IPS-11a (cell line): ENCODE measurements at regions not wholly inside any gene's neighbourhood (a gene's known extent, or its start where the extent isn't known, plus 50 kb on each side); places are given as distances from the start of the nearest gene placed in this dataset.

ENCODE experiments used
- H3K4me3 ChIP-seq: one replicate; pipeline ENCODE4 v1.5.1; 2013; ENCODE audit warnings: low read depth, low read length, control low read depth

DNA sequence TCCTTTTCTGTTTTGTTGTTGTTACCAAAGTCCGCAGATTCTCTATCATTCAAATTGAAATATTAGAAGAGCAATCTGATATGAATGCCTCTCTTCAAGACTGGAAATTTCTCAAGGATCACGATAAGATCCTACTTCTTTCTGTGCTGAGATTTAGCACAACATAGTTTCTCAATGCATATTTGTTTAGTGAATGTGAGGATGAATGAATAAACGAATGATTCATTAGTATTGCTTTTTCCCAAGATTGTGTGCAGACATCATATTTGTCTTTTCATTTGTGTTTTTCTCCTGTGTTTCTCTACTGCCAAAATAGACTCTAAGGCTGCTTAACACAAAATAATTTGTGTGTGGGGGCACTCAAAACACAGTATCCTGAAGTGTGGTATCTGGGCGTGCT, 862.7 kb upstream of the MAP3K7 start:
- no peak overlapping the region for H3K4me3 ChIP-seq

DNA sequence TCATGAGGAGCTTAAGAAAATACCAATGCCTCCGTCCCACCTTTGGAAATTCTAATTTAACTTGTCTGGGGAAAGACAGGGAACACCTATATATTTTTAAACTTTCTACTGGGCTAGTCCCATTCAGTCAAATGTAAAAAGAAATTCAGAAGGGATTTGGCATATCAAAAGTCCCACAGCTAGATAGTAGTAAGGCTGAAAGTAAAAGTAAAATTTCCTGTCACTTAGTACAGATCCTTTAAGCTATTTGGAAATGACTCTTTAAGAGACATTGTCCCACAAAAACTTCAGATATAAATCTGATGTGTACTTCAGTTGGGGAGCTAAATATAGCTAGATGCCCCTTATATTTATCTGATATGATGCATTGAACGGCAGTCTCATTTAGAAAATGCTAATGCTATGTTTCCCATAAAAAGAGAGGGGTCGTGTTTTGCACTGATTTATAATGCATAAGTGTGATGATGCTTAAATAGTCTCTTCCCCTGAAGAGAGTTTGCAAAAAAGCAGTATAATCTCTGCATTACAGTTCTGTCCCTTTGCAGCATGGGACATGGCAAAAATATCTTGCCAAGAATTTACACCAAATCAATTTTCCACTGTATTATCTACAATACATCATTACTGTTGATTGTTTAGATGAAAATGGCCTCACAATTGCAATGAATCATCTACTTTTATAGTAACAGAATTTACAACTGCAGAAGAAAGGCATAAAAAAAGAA, 860.8 kb upstream of the MAP3K7 start:
- no peak overlapping the region for H3K4me3 ChIP-seq

DNA sequence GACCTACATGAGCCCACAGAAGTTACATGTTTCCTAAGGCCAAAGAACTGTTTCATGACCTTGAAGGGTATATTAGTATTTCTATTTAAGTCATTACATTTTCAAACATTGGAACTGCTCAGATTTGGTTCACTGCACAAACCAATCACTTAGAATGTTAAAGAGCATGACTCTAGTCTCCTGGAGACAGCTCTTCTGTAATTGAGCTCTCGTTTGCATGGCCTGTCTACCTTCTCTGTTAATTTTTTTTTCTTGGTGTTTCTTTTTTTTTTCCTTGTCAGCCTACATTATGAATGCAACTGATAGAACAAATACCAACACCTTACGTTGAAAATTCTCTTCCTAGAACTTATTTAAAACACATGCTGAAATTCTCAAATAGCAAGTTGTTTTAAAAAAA, 860.2 kb upstream of the MAP3K7 start:
- no peak overlapping the region for H3K4me3 ChIP-seq

DNA sequence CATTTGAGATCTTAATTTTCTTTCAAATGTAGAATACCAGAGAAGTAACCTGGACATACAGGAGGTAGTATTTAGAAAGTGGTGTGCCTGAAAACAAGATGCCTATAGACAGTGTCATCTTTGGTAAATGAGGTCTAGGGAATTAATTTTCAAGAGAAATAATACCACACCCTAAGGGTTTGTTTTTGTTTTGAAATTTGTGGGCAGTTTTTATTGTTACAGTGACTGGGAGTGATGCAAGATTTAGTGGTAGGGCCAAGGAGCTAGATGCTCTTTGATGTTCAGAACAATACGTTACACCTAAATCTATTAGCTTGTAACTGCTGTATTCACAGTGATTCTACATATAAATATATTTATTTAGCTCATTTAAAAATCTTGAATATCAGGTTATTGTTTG, 856.5 kb upstream of the MAP3K7 start:
- no peak overlapping the region for H3K4me3 ChIP-seq

DNA sequence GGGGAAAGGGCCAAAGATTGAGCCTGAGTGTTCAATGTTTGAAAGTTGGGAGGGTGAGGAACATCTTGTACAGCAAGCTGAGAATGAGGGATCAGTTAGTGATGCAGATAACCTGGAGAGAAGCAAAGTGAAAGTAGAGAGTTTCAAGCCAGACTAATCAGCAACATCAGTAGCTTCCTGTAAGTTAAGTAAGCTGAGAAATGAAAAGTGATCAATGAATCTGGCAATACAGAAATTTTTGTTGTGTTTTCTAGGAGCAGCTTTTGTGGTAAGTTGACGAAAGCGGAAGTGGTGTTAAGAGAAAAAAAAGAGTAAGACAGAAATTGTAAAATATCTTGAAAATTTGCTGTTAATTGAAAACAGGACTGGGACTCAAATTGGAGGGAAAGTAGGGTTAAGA, 855.5 kb upstream of the MAP3K7 start:
- H3K4me3 ChIP-seq: no peak overlapping the region

DNA sequence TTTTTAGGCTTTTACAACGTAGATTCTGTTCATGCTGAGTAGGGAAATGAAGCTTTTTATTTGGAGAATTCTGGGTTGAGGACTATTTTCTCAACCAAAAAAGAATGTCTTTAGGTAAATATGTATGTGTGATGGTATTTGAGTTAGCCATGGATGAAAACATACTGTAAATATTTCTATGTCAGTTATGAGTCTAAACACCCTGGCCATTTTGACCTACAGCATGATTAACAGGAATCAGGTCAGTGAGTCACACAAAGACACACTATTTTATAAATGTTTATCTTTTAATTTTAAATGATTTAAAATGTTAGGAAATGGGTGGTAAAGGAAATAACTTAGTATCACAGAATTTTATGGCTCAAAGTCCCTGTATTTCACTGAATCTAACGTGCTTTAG, 851.7 kb upstream of the MAP3K7 start:
- H3K4me3 ChIP-seq: no peak overlapping the region

DNA sequence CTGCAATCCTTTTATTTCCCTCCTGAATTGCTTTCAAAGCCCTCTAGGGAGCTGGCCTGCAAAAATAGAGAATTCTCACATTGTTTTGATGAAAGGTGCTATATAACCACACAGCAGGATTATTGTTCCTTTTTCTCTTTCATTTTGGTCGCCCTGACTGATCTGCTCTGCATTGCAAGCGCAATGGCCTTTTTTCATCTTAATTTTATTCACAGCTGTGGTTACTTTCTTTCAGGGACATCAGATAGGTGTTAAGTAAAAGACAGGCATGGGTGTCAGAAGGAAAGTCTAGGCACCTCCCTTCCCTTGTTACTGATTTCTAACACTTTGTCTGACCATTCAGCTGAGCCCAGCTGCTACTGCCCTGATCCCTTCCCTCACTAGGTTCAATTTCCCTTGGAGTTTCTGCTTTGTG, 850.5 kb upstream of the MAP3K7 start:
- no peak overlapping the region for H3K4me3 ChIP-seq

DNA sequence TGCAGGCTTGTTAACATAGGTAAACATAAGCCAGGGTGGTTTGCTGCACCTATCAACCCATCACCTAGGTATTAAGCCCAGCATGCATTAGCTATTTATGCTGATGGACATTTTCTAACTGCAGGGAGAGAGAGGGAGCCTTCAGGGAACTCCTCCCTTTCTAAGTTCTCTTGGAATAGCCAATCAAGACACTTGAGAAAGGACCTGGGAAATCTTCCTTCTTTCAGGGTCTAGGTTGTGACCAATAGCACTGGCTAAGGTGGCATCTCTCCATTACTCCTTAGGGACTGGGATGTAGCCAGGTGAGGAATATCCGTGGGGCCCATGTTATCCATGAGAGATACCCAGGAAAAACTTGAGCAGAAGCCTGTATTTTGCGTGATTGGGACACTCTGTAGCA, 849.6 kb upstream of the MAP3K7 start:
- no peak overlapping the region for H3K4me3 ChIP-seq

DNA sequence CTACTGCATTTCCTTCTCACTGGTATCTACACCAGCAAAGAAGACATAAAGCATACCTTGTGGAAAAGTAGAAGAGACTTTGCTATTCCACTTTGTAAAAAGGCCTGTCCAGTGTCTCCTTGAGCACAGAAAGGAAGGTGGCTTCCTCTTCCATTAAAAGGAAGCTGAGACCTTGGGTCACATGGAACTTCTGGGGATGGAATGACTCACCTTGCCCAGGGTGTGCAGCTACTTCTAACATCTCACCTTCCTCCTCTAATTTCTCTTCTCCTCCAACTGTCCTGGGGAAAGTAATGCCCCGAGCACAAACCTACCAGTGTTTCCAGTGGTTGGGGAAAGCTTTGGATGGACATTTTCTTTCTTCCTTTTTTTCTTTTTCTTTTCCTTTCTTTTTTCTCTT, 848.8 kb upstream of the MAP3K7 start:
- H3K4me3 ChIP-seq: no peak overlapping the region

DNA sequence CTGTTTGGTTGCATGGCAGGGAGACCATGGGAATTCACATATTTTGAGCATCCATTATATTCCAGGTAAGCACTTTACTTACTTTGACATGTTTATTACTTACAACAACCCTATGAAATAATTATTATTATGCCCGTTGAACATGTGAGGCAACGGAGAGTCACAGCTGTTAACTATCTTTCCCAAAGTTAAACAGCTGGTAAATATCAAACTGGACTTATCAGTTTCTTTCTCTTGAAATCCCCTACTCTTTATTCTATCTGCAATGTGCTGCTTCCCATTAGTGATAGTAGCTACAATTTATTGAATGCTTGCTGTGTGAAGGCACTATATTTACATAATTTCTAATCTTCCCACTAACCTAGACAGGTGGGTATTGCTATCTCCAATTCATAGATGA, 847.7 kb upstream of the MAP3K7 start:
- no peak overlapping the region for H3K4me3 ChIP-seq

DNA sequence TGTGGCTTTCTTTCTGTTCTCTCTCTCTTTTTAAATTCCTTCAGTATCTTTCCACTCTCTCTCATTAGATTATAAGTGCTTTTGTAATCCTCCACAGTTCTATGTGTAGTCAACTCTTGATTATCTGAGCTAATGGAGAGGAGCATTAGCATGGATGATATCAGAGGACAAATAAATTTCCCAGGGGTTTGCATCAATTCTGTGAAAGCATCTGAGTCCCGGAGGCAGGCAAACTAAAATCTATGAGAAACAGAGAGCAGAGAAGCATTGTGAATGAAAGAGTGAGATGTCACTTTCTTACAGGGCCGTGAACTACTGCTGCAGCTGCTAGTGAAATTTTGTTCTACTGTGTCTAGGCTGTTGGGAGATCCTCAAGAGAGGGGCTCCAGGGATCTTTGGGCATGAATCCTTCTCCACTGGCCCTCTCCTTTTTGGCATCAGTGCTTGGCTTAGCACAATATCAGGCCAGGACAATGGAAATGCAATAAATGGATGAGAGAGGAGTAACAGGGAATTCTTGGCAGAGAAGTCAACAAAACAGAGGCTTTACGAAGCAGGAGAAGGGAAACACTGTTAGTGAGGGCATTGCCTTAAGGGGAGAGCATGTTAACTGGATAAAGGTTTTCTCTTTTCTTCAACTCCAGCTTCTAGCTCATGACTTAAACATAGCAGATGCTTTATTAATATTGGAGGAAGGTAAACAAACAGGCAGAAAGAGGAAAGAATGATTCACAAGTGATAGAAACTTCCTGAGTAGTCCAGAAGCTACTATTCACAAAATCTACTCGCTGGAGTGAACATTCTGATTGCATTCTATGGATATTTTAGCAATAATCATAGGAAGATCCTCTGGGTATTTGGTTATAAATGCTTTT, 847.0 kb upstream of the MAP3K7 start:
- no peak overlapping the region for H3K4me3 ChIP-seq

DNA sequence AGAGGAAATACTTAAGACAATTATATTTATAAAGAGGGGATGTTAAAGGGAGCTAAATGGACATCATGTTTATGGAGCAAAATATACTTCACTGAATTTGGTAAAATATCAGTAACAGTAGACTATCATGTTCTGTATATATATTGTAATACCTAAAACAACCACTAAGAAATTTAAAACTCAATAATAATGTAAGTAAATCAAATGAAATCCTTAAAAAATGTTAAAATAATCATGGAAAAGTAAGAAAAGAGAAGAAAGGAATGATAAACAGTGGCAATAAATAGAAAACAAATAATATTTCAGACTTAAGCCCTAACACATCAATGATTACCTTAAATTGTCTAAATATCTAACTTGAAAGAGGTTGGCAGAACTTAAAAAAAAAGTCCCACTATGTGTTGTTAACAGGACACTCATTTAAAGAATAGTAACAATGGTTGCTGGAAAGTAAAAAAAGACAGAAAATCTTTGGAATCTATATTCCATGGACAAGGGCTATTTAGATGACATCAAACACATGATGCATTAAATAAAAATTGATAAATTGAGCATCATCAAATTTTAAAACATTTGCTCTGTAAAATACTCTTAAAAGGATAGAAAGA, 842.2 kb upstream of the MAP3K7 start:
- H3K4me3 ChIP-seq: no peak overlapping the region

DNA sequence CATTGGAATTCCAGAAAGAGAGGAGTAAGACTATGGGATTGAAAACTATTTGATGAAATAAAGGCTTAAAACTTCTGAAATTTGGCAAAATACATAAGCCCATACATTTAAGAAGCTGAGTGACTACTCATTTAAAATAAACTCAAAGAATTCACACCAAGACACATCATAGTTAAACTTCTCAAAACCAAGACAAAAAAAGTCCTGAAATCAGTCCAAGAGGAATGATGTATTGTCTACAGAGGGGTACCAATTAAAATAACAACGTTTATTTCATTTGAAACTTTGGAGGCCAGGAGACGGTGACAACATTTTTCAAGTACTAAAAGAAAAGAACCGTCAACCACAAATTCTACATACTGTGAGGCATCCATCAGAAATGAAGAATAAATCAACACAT, 841.4 kb upstream of the MAP3K7 start:
- no peak overlapping the region for H3K4me3 ChIP-seq

DNA sequence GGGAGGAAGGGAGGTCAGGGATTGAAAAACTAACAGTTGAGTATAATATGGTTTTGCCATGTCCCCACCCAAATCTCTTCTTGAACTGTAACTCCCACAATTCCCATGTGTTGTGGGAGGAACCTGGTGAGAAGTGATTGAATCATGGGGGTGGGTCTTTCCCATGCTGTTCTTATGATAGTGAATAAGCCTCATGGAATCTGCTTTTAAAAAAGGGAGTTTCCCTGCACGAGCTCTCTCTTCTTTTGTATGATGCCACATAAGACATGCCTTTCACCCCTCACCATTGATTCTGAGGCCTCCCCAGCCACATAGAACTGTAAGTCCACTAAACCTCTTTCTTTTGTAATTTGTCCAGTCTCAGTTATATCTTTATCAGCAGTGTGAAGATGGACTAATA, 833.4 kb upstream of the MAP3K7 start:
- H3K4me3 ChIP-seq: no peak overlapping the region

DNA sequence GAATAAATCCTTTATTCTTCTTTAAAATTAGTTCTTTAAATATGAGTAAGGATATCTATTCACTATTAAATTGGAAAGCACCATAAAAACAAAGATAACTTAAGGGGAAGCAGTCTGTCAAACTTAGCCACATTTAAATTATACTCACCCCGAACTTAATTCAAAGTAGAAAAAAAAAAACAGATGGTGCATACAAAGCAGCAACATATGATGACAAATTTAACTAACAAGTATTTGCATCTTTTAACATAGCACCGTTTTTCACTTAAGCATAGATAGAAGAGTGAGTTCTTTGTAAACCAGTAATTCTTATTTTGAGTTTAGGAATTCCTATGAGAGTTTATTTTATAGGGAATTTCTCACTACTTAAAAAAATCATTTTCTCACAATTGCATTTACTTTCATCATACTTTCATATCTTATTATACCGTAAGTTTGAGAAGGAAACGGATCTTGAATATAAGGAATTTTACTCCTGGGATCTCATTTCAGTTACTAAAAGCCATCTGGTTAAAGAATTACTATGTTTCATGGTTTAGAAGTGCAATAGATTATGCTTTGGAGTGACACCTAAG, 828.2 kb upstream of the MAP3K7 start:
- no peak overlapping the region for H3K4me3 ChIP-seq

DNA sequence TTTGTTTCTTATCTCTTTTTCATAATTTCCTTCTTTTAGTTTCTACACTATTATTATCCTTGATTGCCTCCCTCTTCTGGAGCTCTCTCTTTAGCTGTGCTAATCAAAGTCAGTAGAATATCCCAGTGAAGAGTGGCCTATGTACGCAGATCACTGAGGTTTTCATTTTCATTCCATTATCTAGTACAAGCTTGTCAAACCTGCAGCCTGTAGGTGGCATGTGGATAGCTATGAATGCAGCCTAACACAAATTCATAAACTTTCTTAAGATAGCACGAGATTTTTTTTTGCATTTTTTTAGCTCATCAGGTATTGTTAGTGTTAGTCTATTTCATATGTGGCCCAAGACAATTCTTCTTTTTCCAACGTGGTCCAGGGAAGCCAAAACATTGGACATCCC, 825.7 kb upstream of the MAP3K7 start:
- H3K4me3 ChIP-seq: no peak overlapping the region

DNA sequence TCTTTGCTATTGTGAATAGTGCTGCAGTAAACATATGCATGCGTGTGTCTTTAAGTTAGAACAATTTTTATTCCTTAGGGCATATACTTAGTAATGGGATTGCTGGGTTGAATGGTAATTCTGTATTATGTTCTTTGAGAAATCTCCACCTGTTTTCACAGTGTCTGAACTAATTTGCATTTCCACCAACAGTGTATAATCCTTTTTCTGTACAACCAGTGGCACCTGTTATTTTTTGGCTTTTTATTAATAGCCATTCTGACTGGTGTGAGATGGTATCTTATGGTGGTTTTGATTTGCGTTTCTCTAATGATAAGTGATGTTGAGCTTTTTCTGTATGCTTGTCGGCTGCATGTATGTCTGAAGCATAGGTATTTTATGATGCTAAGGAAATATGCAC, 820.8 kb upstream of the MAP3K7 start:
- no peak overlapping the region for H3K4me3 ChIP-seq

DNA sequence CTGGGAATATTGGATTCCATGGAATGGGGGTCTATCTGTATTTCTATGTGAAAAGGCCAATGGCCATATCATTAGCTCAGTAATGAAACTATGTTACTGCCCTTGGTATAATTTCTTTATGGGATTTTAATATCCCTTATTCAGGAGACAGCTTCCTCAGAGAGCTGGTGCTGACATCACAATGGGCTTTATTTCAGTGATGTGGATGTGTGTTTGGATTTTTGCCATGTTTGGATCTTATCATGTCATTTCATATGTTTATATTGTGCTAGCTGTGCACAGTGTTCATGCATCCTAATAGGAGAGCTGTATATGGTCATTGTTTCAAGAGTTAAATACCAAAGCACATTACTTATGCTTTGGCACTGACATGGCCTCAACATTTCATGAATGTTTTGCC, 806.1 kb upstream of the MAP3K7 start:
- no peak overlapping the region for H3K4me3 ChIP-seq

DNA sequence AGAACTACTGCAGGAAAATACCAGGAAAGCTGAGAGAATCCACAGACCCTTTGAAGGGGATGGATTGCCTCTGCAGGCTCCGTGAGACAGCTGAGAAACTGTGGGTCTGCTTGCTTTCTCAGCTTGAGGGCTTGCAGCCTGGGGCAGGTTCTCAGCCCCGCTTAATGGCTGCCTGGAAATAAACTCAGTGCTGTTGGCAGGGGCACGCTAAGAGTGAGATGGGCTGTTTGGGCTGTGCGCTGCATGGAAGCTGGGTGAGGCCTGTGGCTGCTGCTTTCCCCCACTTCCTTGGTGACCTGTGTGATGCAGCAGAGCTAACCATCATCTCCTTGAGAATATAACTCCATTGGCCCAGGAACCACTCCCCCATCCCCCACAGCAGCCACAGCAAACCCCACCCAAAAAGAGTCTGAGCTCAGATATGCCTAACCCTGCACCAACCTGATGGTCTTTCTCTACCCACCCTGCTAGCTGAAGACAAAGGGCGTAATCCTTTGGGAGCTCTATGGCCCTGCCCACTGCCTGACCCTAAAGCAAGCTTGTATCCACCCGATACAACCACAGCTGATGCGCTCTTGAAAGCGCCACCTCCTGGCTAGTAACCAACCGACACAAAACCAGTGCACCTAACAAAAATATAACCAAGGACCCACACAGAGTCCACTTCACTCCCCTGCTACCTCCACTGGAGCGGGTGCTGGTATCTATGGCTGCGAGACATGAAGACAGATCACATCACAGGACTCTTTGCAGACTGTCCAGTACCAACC, 800.6 kb upstream of the MAP3K7 start:
- H3K4me3 ChIP-seq: no peak overlapping the region

DNA sequence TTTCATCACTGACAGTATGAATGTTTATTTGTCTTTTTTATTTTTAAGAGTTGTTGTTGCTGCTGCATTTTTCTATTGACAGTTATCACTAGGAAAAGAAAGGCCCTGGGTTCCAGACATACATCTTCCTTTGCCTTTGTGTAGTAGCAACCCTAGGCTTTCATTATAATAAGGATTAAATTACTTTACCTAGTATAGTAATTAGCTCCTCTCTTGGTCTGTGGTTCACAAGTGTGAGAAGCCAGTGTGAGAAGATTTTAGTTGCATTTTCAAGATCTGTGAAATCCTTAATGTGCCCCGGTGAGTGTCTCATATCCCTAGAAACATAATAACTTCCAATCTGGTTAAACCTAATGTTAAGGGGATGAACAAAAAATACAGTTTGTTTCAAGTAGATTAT, 799.3 kb upstream of the MAP3K7 start:
- no peak overlapping the region for H3K4me3 ChIP-seq

DNA sequence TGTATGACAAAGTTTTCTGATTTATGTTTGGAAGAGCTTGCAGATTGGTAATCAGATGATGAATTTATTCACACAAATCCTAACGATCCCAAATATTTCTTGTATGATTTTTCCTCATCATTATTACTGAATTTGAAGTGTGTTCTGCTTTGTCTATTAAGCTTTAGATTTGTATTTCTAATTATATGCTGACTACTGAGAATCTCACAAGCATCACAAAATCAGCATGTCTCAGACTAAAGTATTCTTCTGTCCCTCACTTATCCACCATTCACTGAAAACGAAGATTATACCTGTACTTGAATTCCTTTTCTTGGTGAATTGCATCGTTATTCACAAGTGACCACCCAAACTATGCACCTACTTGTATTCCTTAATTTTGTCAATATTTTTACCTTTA, 796.3 kb upstream of the MAP3K7 start:
- H3K4me3 ChIP-seq: no peak overlapping the region
